ENCODE measurements at regions not wholly inside any gene's neighbourhood (a gene's known extent, or its start where the extent isn't known, plus 50 kb on each side); places are given as distances from the start of the nearest gene placed in this dataset.

DNA sequence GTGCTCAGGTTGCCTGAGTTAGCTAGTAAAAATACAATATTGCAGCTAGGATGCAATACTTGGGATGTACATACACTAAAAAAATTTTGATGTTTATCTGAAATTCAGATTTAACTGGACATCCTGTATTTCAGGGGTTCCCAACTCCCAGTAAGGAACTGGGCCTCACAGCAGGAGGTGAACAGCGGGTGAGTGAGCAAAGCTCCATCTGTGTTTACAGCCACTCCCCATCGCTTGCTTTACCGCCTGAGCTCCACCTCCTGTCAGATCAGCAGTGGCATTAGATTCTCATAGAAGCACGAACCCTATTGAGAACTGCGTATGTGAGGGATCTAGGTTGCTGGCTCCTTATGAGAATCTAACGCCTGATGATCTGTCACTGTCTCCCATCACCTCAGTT lies 285.1 kb upstream of the PROK2 start:
- TF ChIP-seq POLR2A (IDR thresholded peaks at IDR 0.05), result no peak
- TF ChIP-seq, protein P1, sequence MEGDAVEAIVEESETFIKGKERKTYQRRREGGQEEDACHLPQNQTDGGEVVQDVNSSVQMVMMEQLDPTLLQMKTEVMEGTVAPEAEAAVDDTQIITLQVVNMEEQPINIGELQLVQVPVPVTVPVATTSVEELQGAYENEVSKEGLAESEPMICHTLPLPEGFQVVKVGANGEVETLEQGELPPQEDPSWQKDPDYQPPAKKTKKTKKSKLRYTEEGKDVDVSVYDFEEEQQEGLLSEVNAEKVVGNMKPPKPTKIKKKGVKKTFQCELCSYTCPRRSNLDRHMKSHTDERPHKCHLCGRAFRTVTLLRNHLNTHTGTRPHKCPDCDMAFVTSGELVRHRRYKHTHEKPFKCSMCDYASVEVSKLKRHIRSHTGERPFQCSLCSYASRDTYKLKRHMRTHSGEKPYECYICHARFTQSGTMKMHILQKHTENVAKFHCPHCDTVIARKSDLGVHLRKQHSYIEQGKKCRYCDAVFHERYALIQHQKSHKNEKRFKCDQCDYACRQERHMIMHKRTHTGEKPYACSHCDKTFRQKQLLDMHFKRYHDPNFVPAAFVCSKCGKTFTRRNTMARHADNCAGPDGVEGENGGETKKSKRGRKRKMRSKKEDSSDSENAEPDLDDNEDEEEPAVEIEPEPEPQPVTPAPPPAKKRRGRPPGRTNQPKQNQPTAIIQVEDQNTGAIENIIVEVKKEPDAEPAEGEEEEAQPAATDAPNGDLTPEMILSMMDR (IDR thresholded peaks at IDR 0.05), result no peak
